ENCODE measurements at regions not wholly inside any gene's neighbourhood (a gene's known extent, or its start where the extent isn't known, plus 50 kb on each side); places are given as distances from the start of the nearest gene placed in this dataset.

DNA sequence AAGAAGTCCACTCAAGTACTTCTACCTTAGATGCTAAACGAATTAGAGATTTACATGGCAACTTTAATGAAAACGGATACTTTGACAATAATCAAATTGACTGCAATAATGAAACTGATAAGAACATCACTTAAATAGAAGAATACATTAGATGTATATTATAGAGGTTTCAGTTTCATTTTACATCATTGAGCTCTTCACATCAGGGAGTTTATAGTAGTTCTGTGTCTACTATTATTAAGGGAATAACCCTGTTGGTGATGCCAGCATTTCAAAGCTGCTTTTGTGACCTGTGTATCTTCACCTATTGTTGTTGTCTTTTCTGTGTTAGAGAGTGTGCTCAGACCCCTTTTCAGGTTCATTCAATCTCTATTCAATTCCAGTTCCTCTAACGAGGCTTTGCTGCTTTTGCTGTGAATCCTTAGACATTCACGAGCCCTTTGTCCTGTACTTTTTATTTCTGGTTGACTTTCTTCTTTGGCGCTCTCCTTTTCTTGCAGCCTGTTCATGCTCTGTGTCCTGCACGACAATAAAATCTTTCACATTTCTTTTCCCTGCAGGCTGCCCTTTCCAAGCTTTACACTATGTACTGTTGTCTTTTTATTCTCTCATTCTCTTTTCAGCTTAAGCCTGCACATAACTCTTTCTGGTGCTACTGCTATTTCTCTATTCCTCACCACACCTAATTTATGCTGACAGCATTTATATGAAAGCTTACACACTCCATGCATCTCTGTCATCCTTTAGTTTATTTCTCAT, 232.1 kb downstream of the CPE start:
- DNase-seq (ENCODE audit: low read depth) = no peak
- no peak overlapping the region for H3K4me3 ChIP-seq (ENCODE audit: low read length)
- TF ChIP-seq, protein P1, sequence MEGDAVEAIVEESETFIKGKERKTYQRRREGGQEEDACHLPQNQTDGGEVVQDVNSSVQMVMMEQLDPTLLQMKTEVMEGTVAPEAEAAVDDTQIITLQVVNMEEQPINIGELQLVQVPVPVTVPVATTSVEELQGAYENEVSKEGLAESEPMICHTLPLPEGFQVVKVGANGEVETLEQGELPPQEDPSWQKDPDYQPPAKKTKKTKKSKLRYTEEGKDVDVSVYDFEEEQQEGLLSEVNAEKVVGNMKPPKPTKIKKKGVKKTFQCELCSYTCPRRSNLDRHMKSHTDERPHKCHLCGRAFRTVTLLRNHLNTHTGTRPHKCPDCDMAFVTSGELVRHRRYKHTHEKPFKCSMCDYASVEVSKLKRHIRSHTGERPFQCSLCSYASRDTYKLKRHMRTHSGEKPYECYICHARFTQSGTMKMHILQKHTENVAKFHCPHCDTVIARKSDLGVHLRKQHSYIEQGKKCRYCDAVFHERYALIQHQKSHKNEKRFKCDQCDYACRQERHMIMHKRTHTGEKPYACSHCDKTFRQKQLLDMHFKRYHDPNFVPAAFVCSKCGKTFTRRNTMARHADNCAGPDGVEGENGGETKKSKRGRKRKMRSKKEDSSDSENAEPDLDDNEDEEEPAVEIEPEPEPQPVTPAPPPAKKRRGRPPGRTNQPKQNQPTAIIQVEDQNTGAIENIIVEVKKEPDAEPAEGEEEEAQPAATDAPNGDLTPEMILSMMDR (conservative IDR thresholded peaks at IDR 0.05; ENCODE audit: low read depth, low read length) = no peak

DNA sequence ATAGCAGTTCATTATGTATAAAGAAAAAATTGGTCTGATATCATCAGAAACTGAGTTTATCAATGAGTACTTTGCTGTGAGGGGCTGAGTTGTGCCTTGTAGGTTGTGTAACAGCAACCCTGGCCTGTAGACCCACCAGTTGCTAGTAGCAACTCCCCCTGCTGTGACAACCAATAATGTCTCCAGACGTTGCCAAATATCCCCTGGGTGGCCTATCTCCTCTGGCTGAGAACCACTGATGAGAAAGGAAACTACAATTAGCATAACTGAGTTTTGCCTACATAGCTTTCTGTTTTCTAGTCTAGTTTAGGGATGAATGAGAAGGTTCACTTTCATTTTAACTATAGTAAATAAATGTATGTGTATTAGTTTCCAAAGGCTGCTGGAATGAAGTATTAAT, 234.1 kb downstream of the CPE start:
- DNase-seq (ENCODE audit: low read depth) = no peak
- no peak overlapping the region for H3K4me3 ChIP-seq (ENCODE audit: low read length)
- TF ChIP-seq, protein P1 (conservative IDR thresholded peaks at IDR 0.05; ENCODE audit: low read depth, low read length) = no peak

DNA sequence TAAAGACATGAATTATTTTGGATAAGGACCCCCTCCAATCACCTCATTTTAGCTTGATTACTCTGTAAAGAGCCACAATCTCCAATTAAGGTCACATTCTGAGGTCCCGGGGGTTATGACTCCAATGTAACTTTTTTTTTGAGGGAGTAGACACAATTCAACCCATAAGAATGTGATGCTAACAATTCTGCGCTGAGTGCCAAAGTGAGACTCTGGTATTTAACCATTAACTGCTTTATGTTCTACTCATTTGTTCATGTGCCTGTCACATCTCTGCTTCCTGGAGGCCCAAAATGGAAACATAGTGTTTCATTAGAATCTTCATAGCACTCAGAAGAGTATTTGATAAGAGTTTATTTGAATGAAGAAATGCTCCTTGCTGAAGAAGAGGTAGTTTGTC, 234.8 kb downstream of the CPE start:
- H3K4me3 ChIP-seq (ENCODE audit: low read length) = no peak overlapping the region
- TF ChIP-seq, protein P1 (conservative IDR thresholded peaks at IDR 0.05; ENCODE audit: low read depth, low read length) = no peak
- no peak for DNase-seq (ENCODE audit: low read depth)

DNA sequence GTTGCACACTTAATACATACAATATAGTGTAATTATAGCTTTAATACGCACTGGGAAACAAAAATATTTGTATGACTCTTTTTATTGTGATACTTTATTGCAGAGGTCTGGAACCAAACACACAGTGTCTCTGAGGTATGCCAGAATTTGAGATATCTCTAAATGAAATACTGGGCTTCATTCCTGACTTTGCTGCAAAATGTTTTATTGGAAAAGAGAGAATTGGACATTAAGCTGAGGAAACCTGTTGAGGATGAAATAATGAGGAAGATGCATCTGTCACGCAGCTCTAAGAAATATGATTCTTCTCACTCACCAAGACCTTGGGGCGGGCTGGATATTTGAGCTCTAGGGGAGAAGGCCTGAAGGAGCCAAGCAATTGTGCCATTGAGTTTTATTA, 242.1 kb downstream of the CPE start:
- TF ChIP-seq, protein P1 (conservative IDR thresholded peaks at IDR 0.05; ENCODE audit: low read depth, low read length) = no peak
- DNase-seq (ENCODE audit: low read depth) = no peak
- no peak overlapping the region for H3K4me3 ChIP-seq (ENCODE audit: low read length)

DNA sequence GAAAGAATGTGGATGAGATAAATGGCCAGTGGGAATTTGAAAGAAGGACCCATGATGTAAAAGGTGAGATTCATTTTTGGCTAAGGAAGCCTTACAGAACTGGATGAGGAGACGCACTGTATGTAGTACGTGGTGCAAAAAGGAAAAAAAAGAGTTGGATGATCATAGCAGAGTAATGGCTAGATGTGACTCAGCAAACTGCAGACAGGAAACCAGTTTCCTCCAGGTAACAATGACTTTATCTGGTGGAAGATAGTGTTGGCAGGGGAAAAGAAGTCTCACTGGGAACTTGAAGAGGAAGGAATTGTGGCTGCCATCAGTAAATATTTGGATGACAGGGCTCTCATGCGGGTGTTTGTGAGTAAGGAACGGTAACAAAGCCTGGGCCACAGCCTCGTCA, 243.2 kb downstream of the CPE start:
- no peak overlapping the region for H3K4me3 ChIP-seq (ENCODE audit: low read length)
- TF ChIP-seq, protein P1 (conservative IDR thresholded peaks at IDR 0.05; ENCODE audit: low read depth, low read length) = no peak
- DNase-seq (ENCODE audit: low read depth) = no peak

DNA sequence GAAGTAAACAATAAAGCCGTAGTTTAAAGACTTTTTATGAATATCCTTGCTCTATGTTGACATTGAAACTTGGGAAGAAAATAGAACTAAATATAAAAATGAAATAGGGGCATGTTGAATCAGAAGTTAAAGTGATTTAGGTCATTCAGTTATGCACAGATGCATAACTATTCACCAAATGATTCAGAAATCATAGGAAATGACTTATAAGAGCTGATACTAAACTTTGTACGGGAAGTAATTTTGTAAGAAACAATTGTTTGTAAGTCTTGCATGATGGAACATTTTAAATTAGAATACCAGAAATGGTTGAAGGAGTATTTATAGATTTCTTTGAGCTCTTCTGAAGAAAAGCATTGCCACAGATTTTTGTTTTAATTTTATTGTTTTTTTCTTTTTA, 246.5 kb downstream of the CPE start:
- TF ChIP-seq, protein P1 (conservative IDR thresholded peaks at IDR 0.05; ENCODE audit: low read depth, low read length) = no peak
- no peak for DNase-seq (ENCODE audit: low read depth)
- no peak overlapping the region for H3K4me3 ChIP-seq (ENCODE audit: low read length)

DNA sequence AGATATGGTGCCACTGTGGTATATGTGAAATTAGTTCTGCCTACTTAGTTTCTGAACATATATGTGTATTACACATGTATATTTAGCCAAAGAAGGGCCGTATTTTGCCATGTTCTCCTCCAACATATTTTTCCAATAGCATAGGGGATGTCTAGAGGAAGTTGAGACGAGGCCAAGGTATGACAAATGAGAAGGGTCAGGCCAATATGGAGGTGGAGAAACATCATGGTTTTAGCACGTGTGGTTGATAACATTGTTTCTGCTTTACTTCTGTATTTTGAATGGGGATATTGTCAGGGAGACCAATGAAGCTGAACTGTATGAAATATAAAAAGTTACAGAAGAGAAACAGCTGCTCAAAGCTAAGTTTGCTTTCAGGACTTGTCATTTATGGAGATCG, 246.7 kb upstream of the TLL1 start:
- TF ChIP-seq, protein P1 (conservative IDR thresholded peaks at IDR 0.05; ENCODE audit: low read depth, low read length) = no peak
- H3K4me3 ChIP-seq (ENCODE audit: low read length) = no peak overlapping the region
- DNase-seq (ENCODE audit: low read depth) = no peak
